ENCODE measurements at regions not wholly inside any gene's neighbourhood (a gene's known extent, or its start where the extent isn't known, plus 50 kb on each side); places are given as distances from the start of the nearest gene placed in this dataset.

DNA sequence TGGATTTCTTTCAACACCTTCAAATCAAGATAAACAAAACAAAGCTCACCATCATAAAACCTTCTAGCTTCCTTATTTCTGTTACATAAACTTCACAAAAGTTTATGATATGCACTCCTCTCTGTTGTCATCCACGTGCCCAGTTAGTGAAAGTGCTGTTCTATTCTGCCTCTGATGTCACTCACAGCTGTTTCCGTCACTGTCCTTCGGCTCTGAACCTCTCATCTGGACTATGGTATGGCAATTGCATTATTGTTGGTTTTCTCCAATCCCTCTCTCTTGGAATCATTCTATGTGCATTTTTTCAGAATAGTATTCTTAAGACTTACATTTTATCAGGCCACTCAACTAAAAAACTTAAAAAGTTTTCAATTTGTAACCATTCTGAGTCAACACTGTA is 264.2 kb upstream of the DAPK1 start:
- DNase-seq = no peak

GRCh38 chr9:87233899-87234455 is 263.7 kb upstream of the DAPK1 start:
- H3K9me3 ChIP-seq = no peaks in the 10 kb centered on the region
- no peak overlapping the region for H3K27ac ChIP-seq
- H3K36me3 ChIP-seq = no peaks in the 10 kb centered on the region
- H3K4me1 ChIP-seq = no peaks in the 10 kb centered on the region
- intact Hi-C loops (cut with DNase I; ENCODE audit: low total_unique reads) = no loop called here
- no peak for TF ChIP-seq POLR2A (IDR thresholded peaks at IDR 0.05)
- H3K27me3 ChIP-seq = no peaks in the 10 kb centered on the region
- no peak overlapping the region for H3K4me3 ChIP-seq
- no peak for DNase-seq

More for the DNA sequence above, 264.2 kb upstream of the DAPK1 start:
- Histone ChIP-seq H3K27me3 (no peaks in the 10 kb centered on the region), H3K27ac (no peak overlapping the region), H3K4me1 (no peaks in the 10 kb centered on the region), H3K4me3 (no peak overlapping the region), H3K9me3 (no peaks in the 10 kb centered on the region), H3K36me3 (no peaks in the 10 kb centered on the region)
- TF ChIP-seq, protein P1, sequence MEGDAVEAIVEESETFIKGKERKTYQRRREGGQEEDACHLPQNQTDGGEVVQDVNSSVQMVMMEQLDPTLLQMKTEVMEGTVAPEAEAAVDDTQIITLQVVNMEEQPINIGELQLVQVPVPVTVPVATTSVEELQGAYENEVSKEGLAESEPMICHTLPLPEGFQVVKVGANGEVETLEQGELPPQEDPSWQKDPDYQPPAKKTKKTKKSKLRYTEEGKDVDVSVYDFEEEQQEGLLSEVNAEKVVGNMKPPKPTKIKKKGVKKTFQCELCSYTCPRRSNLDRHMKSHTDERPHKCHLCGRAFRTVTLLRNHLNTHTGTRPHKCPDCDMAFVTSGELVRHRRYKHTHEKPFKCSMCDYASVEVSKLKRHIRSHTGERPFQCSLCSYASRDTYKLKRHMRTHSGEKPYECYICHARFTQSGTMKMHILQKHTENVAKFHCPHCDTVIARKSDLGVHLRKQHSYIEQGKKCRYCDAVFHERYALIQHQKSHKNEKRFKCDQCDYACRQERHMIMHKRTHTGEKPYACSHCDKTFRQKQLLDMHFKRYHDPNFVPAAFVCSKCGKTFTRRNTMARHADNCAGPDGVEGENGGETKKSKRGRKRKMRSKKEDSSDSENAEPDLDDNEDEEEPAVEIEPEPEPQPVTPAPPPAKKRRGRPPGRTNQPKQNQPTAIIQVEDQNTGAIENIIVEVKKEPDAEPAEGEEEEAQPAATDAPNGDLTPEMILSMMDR (IDR thresholded peaks at IDR 0.05) = no peak
- TF ChIP-seq POLR2A (IDR thresholded peaks at IDR 0.05) = no peak
- intact Hi-C loops (cut with DNase I; ENCODE audit: low total_unique reads) = no loop called here

DNA sequence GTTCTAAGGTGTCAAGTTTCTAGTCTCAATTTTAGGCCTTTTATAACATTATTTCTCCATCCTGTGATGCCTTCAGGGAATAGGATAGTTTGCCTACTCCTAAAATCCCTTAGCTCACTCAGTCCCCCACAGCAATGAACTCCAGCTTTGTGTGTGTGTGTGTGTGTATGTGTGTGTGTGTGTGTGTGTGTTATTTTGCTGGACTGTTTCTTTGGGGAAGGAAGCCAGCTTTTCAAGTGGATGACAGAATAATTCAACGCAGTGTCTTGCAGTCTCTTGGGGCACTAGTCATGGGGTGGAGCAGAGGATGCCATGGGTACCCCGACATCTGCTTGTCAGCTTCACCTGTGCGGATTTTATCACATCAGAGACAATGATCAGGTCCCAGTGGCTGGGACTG is 262.8 kb upstream of the DAPK1 start:
- H3K4me3 ChIP-seq = no peak overlapping the region
- DNase-seq = no peak
- no peaks in the 10 kb centered on the region for H3K27me3 ChIP-seq
- TF ChIP-seq POLR2A (IDR thresholded peaks at IDR 0.05) = no peak
- TF ChIP-seq, protein P1 (IDR thresholded peaks at IDR 0.05) = no peak
- H3K27ac ChIP-seq = no peak overlapping the region
- no peaks in the 10 kb centered on the region for H3K9me3 ChIP-seq
- intact Hi-C loops (cut with DNase I; ENCODE audit: low total_unique reads) = no loop called here
- H3K36me3 ChIP-seq = no peaks in the 10 kb centered on the region
- H3K4me1 ChIP-seq = no peaks in the 10 kb centered on the region

- Histone ChIP-seq H3K27me3 (no peaks in the 10 kb centered on the region), H3K4me3 (no peak overlapping the region), H3K27ac (no peak overlapping the region), H3K4me1 (no peaks in the 10 kb centered on the region), H3K36me3 (no peaks in the 10 kb centered on the region), H3K9me3 (no peaks in the 10 kb centered on the region)
- intact Hi-C loops (cut with DNase I; ENCODE audit: low total_unique reads) = no loop called here
- no peak for DNase-seq
- no peak for TF ChIP-seq POLR2A (IDR thresholded peaks at IDR 0.05)
- TF ChIP-seq, protein P1 (IDR thresholded peaks at IDR 0.05) = no peak
Measured at GRCh38 chr9:87236546-87236945, 261.1 kb upstream of the DAPK1 start.

- H3K4me1 ChIP-seq = no peaks in the 10 kb centered on the region
- no peak overlapping the region for H3K4me3 ChIP-seq
- TF ChIP-seq, protein P1 (IDR thresholded peaks at IDR 0.05) = no peak
- no peak for TF ChIP-seq POLR2A (IDR thresholded peaks at IDR 0.05)
- no peaks in the 10 kb centered on the region for H3K9me3 ChIP-seq
- H3K27me3 ChIP-seq = no peaks in the 10 kb centered on the region
- no peak for DNase-seq
- intact Hi-C loops (cut with DNase I; ENCODE audit: low total_unique reads) = no loop called here
- no peak overlapping the region for H3K27ac ChIP-seq
- H3K36me3 ChIP-seq = no peaks in the 10 kb centered on the region
Measured at GRCh38 chr9:87237336-87237735, 260.3 kb upstream of the DAPK1 start.

- H3K9me3 ChIP-seq = no peaks in the 10 kb centered on the region
- TF ChIP-seq, protein P1 (IDR thresholded peaks at IDR 0.05) = no peak
- no peak for TF ChIP-seq POLR2A (IDR thresholded peaks at IDR 0.05)
- H3K4me1 ChIP-seq = no peaks in the 10 kb centered on the region
- H3K36me3 ChIP-seq = no peaks in the 10 kb centered on the region
- H3K4me3 ChIP-seq = no peak overlapping the region
- no peak overlapping the region for H3K27ac ChIP-seq
- intact Hi-C loops (cut with DNase I; ENCODE audit: low total_unique reads) = no loop called here
- DNase-seq = no peak
- no peaks in the 10 kb centered on the region for H3K27me3 ChIP-seq
Measured at GRCh38 chr9:87238545-87238944, 259.1 kb upstream of the DAPK1 start.
